Stimulated activated CD4-positive, alpha-beta T cell treated with anti-CD3 and anti-CD28 coated beads, Interleukin-12 subunit alpha, Interleukin-12 subunit beta, amount 100 ng/mL, for 48 hours (primary cell): ENCODE measurements at regions not wholly inside any gene's neighbourhood (a gene's known extent, or its start where the extent isn't known, plus 50 kb on each side); places are given as distances from the start of the nearest gene placed in this dataset.

ENCODE experiments used
- DNase-seq, 3 donors: peaks; one replicate each; pipeline ENCODE4 v3.0.0-alpha.2; 2020; ENCODE audit warnings: low read depth in 2 of 3, low spot score in 1 of 3

DNA sequence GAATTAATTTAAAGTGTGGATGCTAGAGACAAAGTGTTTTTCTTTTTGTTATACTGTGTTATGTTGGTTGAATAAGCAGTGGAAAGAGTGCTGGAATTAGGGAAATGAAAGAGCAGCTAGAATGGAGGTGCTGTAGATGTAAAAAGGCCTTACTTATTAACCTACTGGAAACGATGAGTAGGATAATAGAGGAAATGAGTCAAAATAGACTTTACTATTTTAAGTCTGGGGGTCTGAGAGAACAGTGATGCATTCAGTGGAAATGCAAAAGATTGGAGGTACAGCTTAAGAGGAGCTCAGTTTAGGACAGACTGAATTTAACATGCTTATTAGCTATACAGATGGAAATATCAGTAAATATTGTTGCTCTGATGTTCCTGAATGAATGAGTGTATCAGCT lies 674.0 kb downstream of the OTOL1 start:
- DNase-seq, result no peak

DNA sequence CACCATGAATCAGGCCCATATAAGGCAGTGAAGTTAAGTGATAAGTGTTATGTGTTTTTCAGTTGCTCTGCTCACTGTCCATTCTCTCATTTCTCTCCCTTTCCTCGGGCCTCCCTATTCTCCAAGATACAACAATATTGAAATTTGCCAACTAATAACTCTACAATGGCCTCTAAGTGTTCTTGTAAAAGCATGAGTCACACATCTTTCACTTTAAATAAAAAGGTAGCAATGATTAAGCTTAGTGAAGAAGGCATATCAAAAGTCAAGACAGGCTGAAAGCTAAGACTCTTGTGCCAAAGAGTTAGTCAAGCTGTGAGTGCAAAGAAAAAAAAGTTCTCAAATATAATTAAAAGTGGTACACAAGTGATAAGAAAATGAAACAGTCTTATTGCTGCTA lies 675.4 kb downstream of the OTOL1 start:
- no peak for DNase-seq

DNA sequence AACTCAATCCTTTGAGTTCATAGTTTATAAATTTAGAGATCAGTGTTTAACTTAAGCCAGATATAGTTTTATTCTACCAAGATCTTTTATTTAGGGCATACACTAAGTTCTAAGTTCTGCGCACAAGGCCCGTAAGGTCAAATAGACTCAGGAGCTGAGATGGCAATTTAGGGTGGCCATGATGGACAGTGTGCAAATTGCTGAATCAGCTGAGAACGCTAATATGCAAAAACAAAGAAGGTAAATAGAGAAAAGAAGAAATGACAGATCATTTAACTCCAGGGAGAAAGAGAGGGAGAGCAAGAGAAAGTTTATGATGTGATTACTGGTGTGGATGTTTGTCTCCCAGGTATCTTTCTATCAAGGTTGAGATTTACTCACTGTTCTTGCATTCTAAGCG lies 678.5 kb downstream of the OTOL1 start:
- DNase-seq, result no peak

DNA sequence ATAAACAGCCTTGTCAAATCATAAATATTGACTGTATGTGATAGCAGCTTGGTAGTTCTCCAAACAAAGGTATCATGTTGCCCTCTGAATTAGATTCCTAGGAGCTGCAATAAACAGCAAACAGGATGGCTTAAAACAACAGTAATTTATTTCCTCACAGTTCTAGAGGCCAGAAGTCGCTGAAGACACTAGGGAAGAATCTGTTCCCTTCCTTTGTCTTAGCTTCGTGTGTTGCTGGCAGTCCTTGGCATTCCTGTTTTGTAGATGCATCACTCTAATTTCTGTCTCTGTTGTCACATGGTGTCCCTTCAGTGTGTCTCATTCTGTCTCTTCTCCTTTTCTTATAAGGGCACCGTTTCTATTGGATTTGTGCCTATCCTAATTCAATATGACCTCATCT lies 679.3 kb downstream of the OTOL1 start:
- no peak for DNase-seq

DNA sequence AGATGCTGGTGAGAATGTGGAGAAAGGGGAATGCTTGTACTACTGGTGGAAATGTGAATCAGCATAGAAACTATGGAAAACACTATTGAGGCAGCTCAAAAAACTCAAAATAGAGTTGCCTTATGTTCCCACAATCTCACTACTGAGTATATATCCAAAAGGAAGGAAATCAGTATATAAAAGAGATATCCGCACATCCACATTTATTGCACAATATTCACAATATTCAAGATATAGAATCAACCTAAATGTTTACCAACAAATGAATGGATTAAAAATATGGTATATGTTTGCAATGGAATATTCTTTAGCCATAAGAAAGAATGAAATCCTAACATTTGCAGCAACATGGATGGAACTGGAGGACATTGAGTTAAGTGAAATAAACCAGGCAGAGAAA lies 686.8 kb downstream of the OTOL1 start:
- no peak for DNase-seq

DNA sequence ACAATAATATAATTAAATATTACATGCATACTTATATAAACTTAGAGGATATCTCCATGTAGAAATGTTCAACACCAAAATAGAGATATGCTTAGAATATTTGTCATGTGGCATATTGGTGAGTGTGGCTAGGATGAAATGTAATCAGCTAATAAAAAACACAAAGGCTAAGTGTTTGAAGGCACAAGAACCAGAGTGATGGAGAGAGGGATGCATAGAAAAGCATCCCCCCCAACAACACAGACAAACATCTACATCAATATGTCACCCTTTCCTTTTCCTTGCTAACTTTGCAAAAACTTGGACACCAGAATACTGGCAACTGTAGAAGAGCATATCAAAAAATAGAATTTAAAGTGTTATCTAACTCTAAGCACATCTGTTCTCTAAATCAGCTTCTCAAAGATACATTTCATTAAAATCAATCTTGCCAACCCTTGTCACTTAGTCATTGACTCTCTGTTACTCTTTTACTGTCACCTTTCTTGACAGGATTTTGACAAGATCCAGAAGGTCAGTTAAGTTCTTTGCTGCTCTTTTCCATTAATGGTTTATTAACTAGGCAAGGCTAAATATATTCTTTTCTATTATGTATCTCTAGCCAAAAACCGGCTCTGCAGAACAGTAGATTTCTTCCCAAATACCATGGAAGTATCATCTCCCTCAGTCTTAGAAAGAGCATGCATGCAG lies 695.9 kb downstream of the OTOL1 start:
- DNase-seq, result no peak

DNA sequence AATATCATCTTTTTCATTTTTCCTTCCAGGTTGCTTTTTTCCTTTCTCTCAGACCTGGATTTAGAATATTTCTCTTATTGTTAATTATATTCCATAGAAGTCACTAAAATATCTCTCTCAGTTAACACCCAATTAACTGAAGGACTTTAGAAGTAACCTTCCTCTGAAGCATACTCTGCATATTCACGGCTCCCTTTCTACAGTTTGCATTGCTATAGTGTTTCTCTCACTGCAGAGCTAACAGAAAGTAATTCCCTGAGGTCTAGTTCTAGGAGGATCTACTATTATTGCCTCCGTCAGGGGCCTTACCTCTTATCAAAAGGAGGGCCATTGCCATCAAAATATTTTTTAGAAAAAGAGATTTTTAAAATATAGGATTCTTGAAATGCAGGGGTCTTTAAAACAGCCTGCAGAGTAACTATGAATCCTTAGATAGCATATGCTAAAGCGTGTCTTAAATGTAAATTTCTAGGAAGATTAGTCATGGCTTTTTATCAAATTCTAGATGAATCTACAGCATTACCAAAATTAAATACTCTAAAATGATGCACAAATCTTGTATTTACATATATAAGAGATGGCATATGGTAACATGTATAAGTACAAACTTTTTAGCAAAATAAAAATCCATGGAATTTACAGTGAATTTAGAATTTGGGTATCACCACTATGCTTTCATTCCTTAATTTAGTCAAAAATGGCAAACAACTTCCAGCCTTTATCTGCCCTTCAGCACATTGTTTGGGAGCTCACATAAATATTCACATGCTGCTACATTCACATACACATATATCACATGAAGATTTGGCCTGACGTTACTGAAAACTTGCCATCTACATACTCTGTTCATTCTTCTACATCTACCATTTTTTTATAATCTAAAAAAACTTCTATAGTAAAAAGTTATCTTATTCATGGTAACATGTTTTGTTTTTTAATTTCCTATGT lies 696.8 kb downstream of the OTOL1 start:
- no peak for DNase-seq

DNA sequence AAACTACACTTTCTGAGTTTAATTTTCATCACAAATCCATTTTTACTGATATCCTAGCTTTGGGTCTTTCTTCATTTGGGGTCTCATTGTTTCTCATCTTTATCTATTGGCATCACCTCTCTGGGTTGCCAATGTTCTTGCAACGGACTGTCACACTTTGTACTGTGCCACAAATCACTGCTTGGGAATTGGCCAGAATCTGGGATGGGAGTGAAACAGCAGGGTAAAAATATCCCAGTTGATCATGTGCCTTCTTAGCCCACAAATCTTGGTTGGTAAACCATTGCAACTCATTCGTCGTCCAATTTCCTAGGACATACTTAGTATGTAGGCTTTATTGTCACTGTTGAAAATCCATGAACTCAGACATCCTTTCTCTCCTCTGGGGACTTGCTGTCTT lies 698.5 kb downstream of the OTOL1 start:
- DNase-seq, result no peak

DNA sequence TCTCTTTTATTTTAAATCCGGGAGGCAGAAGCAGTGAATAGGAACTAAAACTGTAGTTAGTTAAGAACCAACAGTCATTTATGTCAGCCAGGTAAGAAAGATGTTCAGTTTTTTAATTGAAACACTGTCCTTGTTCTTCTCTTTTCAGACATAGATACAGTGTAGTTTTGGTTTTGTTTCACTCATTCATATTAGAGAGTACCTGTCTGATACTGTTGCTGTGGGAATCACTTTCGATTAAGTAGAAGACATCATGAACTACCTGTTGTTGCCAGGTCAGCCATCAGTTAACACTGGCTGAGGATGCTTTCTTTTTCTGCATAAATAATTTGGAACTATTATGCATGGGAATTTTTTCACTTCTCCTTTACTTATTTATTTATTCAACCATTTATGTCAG lies 700.4 kb downstream of the OTOL1 start:
- DNase-seq, result no peak

DNA sequence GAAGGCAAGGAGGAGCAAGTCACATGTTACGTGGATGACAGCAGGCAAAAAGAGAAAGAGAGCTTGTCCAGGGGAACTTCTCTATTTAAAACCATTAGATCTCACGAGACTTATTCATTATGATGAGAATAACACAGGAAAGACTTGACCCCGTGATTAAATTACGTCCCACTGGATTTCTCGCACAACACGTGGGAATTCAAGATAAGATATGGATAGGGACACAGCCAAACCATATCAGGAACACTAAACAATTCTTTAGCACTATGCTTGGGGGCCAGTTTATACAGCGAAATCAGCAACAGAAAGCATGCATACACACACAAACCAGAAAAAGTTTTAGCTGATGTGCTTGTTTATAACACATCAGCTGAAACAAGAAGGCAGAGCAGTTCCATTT lies 704.2 kb downstream of the OTOL1 start:
- no peak for DNase-seq

DNA sequence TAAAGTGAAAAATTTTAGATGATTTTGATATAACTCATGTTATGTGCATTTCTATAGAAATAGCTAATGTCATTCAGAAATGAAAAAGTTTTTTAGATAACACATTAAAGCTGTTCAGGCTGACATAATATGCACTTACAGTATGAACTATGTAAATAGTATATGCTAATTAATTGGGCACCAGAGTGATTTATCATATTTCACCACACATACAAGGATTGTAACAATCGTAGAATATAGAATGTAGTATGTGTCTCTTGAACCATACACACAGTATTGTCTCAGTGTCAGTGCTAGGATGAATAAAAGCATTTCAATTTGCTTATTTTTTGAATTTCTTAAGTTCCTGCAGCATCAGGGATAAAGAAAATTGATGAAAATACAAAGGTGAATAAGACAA lies 710.0 kb downstream of the OTOL1 start:
- DNase-seq, result no peak

DNA sequence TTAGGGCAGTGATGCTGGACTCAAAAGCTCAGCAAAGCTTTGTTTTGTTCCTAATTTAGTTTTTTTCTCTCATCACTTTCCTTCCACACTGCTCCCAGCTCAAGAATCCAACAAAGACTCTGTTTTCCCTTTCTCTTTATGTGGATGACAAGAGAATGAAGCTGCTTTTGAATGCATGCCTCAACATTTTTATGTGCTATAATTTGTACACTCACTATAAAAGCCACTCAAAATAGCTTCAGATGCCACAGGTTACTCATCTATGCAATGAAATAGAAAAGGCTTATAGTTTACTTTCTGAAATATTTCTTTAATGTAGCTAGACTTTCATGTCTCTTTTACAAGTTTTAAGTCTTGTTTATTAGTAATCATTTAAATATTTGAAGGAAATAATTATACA lies 714.9 kb downstream of the OTOL1 start:
- DNase-seq, result no peak

DNA sequence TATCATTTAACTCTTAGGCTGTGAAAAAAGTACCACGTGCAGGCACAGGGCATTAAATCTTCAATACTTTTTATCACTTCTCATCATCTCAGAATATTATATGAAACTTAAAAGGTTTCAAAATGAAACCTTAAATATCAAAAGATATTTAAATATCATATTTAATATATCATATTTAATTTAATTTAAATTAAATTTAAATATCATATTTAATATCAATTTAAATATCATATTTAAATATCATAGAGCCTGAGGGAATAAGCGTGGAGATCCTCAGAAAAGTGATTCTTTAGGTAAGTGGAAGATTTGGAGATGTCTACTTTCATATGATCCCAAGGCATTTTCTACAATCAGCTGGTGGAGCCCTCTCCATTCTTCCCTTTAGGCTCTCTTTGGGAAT lies 716.6 kb downstream of the OTOL1 start:
- no peak for DNase-seq

DNA sequence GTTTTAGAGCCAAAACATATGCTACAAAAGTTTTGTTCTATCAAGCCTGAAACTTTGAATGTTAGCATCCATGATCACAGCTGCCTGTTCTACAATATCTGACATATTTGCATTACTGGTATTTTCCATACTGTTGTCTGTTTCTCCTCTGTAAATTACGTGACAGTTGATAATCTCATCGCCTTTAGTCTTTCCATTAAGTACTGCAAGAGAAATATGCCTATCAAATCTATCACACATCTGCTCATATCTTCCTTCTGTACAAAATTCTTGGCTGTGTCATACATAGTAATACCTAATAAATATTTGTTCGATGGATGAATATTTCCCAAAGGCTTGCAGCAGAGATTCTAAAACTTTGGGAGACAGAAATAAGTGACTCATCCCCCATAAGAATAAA lies 717.3 kb downstream of the OTOL1 start:
- DNase-seq, result no peak

DNA sequence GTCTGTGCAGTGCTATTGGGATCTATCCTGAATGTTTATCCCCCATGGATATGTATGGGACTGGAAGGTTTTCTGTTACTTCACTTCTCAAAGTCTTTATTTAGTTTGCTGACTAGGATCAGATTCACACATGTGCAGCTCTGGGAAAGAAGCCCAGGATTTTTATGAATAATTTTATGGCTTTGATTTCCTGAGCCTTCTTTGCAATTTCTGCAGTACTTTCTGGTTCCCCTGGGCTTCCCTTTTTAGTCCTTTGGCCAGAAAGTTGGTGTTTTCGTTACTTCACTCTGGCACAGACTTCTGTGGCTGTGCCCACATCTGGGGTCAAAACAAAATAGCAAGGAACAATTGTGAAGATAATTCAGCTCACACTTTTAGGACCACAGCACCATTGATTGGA lies 721.0 kb downstream of the OTOL1 start:
- no peak for DNase-seq

DNA sequence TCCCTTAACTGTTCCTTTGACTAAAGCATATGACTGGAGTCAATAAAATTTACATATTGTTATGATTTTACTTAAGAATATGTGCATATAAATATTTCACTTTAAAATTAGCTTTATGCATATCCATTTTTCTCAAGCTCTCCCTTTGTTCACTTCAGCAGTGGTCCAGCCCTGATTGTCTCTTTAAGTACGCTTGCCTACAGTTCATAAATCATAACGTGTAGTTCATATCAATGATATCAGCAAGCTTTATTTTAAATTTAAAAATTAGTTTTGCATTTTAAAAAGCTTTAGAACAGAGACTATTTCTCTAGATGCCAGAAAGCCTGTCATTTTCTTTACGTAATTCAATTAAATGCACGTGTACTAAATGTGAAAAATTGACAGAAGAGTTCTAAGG lies 721.9 kb downstream of the OTOL1 start:
- DNase-seq, result no peak

DNA sequence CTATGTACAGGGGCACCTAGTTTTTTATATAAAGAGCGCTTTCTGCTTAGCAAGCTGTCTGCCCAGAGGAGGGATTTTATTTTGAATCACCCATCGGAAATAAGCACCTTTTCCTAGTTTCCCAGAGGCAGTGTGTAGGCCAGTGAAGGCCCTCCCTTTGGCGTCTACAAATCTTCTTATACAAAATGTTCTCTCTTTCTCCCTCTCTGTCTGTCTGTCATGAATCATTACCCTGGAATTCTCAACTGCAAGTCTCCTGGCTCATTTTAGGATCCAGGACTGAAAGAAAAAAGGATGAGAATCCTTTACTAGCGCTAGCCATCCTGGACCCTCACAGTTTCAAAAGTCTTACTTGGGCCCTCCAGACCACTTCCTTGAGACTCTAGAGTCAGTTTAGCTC lies 728.1 kb downstream of the OTOL1 start:
- no peak for DNase-seq

DNA sequence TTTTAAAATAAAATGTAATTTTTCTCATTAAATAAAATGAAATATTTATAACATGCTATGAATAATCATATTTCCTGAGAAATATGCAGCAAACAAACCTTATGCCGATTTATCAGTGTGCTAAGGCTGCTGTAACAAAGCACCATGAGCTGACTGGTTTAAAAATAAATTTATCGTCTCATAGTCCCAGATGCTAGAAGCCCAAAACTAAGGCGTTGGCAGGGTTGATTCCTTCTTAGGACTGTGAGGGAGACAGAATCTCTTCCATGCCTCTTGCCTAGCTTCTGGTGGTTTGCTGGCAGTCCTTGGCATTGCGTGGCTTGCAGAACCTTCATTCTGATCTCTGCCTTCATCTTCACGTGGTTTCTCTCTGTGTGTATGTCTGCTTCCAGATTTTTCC lies 740.3 kb downstream of the OTOL1 start:
- no peak for DNase-seq

DNA sequence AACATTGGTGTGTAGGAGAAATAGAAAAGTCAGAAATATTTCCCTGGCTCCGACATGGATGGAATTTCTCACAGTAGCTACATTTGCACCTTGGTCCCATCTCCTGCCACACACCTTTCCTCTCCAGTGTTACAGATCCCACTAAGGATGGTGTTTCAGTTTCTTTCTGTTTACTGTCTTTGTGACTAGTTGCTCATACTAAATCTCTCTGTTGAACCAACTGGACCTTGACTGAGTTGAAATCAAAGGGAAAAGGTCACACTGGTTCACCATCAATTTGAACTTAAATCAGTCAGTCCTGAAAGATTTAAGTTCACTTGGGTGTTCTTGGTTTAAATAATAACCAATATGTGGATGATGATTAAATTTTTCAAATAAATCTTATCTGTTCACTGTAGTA lies 754.2 kb downstream of the OTOL1 start:
- no peak for DNase-seq

DNA sequence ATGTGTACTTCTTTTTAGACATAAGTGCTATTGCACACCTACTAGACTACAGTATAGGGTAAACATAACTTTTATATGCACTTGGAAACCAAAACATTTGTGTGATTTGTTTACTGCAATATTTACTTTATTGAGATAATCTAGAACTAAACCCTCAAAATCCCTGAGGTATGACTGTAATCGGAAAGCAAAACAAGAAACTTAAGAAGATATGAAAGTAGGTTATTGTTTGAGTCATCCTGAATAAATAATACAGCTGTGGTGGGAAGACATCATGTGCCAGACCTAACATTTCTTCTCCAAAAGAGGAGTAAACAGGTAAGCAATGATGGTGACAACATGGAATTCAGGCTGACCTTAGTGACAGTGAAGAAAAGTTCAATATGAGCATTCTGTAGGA lies 765.5 kb downstream of the OTOL1 start:
- no peak for DNase-seq

DNA sequence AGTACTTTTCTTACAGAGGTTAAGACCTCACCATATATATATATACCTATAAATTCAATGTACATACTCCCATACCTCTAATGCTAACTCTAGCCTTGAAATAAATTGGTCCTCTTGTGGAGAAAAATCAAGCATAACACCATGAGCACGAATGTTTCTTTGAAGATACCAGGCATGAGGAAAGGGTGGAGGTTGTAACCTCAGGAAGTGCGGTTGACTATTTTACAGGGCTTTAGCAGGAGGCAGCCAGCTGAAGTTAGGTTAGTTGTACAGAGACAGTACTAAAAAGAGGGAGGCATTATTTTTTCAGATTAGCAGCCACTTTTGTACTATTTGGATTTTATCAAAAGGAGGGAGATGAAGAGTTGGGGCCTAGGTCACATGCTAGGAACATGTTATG lies 767.0 kb downstream of the OTOL1 start:
- DNase-seq, result no peak

DNA sequence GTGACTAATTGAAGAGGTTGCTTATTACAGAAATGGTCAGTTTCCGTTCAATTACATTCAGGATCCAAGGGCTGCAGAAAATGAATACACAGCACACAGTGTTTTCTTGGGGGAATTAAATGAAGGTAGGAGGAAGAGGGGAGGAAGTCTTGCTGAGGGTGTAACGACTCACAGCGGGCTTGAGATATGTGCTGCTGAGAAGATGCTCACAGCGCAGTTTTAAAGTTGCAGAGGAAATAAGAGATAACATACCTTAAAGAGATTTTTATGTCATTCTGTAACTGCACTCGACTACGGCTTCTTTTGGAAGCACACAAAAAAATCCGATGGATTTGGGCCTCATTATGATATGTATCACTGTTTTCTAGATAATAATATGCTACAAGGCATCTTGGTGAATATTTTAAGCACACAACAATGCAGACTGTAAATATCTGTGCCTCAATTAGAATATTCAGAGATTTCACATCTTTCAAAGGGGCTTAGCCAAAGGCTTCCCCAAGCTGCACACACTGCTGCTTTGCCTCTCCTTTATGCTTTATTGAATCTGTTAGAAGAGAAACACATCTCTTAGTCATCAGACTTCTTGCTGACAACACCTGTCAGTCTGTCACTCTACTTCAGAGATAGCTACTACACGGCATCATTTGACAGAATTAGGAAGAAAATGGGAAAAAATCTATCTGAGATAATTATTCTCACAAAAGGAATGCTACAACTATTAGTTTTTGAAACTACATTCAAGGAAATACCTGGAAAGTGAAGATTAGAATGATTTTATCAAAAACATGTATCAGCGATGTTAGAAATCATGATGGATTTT lies 773.2 kb downstream of the OTOL1 start:
- no peak for DNase-seq
